Keratinocyte (primary cell): ENCODE measurements at regions not wholly inside any gene's neighbourhood (a gene's known extent, or its start where the extent isn't known, plus 50 kb on each side); places are given as distances from the start of the nearest gene placed in this dataset.

Source experiments
- DNase-seq: peaks from one replicate; pipeline ENCODE4 v3.0.0-alpha.2; 2011; ENCODE audit warnings: low read depth, missing footprints, low spot score
- FAIRE-seq: peaks from 2 replicates; lab custom pipeline; 2011; peaks lifted over from hg19 to GRCh38; lab: Jason Lieb, UNC
- H2AFZ ChIP-seq: 2 replicates; pipeline ENCODE4 v1.6.0; 2012; ENCODE audit warnings: low read length, control low read depth, inconsistent platforms; ENCODE audit not compliant: control insufficient read depth
- H3K27ac ChIP-seq: 2 replicates; pipeline ENCODE4 v1.5.1; 2011; ENCODE audit warnings: low read length; ENCODE audit not compliant: control insufficient read depth, insufficient read depth
- H3K27me3 ChIP-seq: 3 replicates; pipeline ENCODE4 v1.6.0; 2011; ENCODE audit warnings: low read length; ENCODE audit not compliant: control insufficient read depth, insufficient read depth; ENCODE audit errors: extremely low read depth
- H3K36me3 ChIP-seq, 2 experiments: 2 replicates in 1 of 2; 3 replicates in 1 of 2; pipeline ENCODE4 v1.5.1; 2011; ENCODE audit warnings: low read length in 2 of 2, mild to moderate bottlenecking in 1 of 2; ENCODE audit not compliant: control insufficient read depth in 2 of 2, insufficient read depth in 2 of 2; ENCODE audit errors: extremely low read depth in 1 of 2
- H3K4me1 ChIP-seq: 3 replicates; pipeline ENCODE4 v1.5.1; 2011; ENCODE audit warnings: low read length; ENCODE audit not compliant: control insufficient read depth, insufficient read depth; ENCODE audit errors: extremely low read depth
- H3K4me2 ChIP-seq: 3 replicates; pipeline ENCODE4 v1.6.0; 2011; ENCODE audit warnings: low read depth, low read length; ENCODE audit not compliant: control insufficient read depth, insufficient read depth; ENCODE audit errors: extremely low read depth
- H3K4me3 ChIP-seq, 3 experiments: fragments of 200-600 bp in 1 of 3; sonication (generic) in 1 of 3; 2 replicates in 2 of 3; 3 replicates in 1 of 3; pipeline ENCODE4 v1.5.1; 2011 to 2016; ENCODE audit warnings: low read length in 3 of 3, mild to moderate bottlenecking in 3 of 3, control low read depth in 2 of 3, inconsistent platforms in 1 of 3, low read depth in 1 of 3, mixed read lengths in 1 of 3, mixed run types in 1 of 3, moderate library complexity in 1 of 3; ENCODE audit not compliant: control insufficient read depth in 2 of 3, insufficient read depth in 2 of 3; ENCODE audit errors: extremely low read depth in 1 of 3
- H3K79me2 ChIP-seq: 2 replicates; pipeline ENCODE4 v1.6.0; 2012; ENCODE audit warnings: low read length; ENCODE audit not compliant: control insufficient read depth, insufficient read depth
- H3K9ac ChIP-seq: 3 replicates; pipeline ENCODE4 v1.6.0; 2011; ENCODE audit warnings: low read length; ENCODE audit not compliant: control insufficient read depth, insufficient read depth; ENCODE audit errors: extremely low read depth
- H3K9me1 ChIP-seq: 3 replicates; pipeline ENCODE4 v1.6.0; 2011; ENCODE audit warnings: low read length; ENCODE audit not compliant: control insufficient read depth, insufficient read depth; ENCODE audit errors: extremely low read depth
- H3K9me3 ChIP-seq: 2 replicates; pipeline ENCODE4 v1.5.1; 2012; ENCODE audit warnings: low read depth, low read length; ENCODE audit not compliant: control insufficient read depth
- H4K20me1 ChIP-seq: 3 replicates; pipeline ENCODE4 v1.6.0; 2011; ENCODE audit warnings: low read length; ENCODE audit not compliant: control insufficient read depth, insufficient read depth; ENCODE audit errors: extremely low read depth
- EZH2 ChIP-seq: IDR thresholded peaks from one replicate; pipeline ENCODE4 v1.6.1; 2012; ENCODE audit warnings: inconsistent platforms, mild to moderate bottlenecking, low read length, moderate library complexity
- dilution Hi-C: fragments of 300-500 bp; cut with MboI; formaldehyde crosslinking; loops from one replicate; pipeline ENCODE4 v1.7.0; 2020; ENCODE audit warnings: low sequenced_read_pairs; ENCODE audit not compliant: extremely low pct_ligation_motif_present
- TF ChIP-seq, protein P1 (sequence below), 3 experiments: IDR thresholded peaks in 1 of 3; conservative IDR thresholded peaks in 1 of 3; optimal IDR thresholded peaks in 1 of 3; 2 replicates in 2 of 3; 3 replicates in 1 of 3; pipeline versions ENCODE3 to v1.5.1; 2011; ENCODE audit warnings: low read length in 3 of 3, mild to moderate bottlenecking in 3 of 3, moderate library complexity in 2 of 3, control low read depth in 1 of 3, inconsistent platforms in 1 of 3; ENCODE audit not compliant: insufficient read depth in 2 of 3; ENCODE audit errors: extremely low read depth in 1 of 3

GRCh38 chr2:21999522-21999921 lies 875.8 kb downstream of the TDRD15 start:
- DNase-seq = no peak
- dilution Hi-C loops = no loop called here

DNA sequence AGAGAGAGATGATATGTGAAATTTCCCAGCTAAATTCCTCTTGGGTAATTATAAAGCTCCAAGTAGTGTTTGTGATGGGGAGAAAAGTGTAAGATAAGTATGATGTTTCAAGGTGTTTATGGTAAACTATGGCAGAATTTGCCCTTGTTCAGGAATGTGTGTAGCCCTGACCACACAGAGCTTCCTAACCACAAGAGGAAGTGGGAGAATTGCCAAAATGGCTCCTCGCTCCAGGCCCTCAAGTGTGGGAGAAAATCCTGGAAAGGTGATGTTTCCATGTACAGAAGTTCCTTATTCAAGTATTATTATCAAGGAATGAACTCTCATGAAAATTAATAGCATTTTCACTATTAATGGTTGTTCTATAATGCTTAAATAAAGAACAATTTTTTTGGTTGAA lies 878.3 kb downstream of the TDRD15 start:
- FAIRE-seq = no peak
- Histone ChIP-seq H3K4me1 (no peaks in the 10 kb centered on the region), H3K79me2 (no peaks in the 10 kb centered on the region)

More at GRCh38 chr2:21999522-21999921, 875.8 kb downstream of the TDRD15 start:
- H3K9ac ChIP-seq = no peak overlapping the region
- H3K27ac ChIP-seq = no peak overlapping the region
- H3K4me2 ChIP-seq = no peak overlapping the region
- no peaks in the 10 kb centered on the region for H4K20me1 ChIP-seq
- H3K36me3 ChIP-seq = no peaks in the 10 kb centered on the region
- no peaks in the 10 kb centered on the region for H3K27me3 ChIP-seq
- no peak for FAIRE-seq
- no peaks in the 10 kb centered on the region for H3K9me1 ChIP-seq
- H2AFZ ChIP-seq = no peak overlapping the region
- H3K4me3 ChIP-seq = no peak overlapping the region
- TF ChIP-seq EZH2 = no peak
- TF ChIP-seq, protein P1, sequence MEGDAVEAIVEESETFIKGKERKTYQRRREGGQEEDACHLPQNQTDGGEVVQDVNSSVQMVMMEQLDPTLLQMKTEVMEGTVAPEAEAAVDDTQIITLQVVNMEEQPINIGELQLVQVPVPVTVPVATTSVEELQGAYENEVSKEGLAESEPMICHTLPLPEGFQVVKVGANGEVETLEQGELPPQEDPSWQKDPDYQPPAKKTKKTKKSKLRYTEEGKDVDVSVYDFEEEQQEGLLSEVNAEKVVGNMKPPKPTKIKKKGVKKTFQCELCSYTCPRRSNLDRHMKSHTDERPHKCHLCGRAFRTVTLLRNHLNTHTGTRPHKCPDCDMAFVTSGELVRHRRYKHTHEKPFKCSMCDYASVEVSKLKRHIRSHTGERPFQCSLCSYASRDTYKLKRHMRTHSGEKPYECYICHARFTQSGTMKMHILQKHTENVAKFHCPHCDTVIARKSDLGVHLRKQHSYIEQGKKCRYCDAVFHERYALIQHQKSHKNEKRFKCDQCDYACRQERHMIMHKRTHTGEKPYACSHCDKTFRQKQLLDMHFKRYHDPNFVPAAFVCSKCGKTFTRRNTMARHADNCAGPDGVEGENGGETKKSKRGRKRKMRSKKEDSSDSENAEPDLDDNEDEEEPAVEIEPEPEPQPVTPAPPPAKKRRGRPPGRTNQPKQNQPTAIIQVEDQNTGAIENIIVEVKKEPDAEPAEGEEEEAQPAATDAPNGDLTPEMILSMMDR (optimal IDR thresholded peaks at IDR 0.05 in 1 of 3, IDR thresholded peaks at IDR 0.05 in 1 of 3, conservative IDR thresholded peaks at IDR 0.05 in 1 of 3; ENCODE audit: extremely low read depth in 1 of 3, insufficient read depth in 2 of 3, low read length in 3 of 3) = no peak
- no peaks in the 10 kb centered on the region for H3K79me2 ChIP-seq
- H3K9me3 ChIP-seq = no peaks in the 10 kb centered on the region
- H3K4me1 ChIP-seq = no peaks in the 10 kb centered on the region

More for the DNA sequence above, 878.3 kb downstream of the TDRD15 start:
- H3K9ac ChIP-seq = no peak overlapping the region
- H2AFZ ChIP-seq = no peak overlapping the region
- DNase-seq = no peak
- no peak overlapping the region for H3K4me2 ChIP-seq
- no peaks in the 10 kb centered on the region for H3K27me3 ChIP-seq
- H3K27ac ChIP-seq = no peak overlapping the region
- no peaks in the 10 kb centered on the region for H3K9me1 ChIP-seq
- H3K4me3 ChIP-seq = no peak overlapping the region
- dilution Hi-C loops = no loop called here
- H3K36me3 ChIP-seq = no peaks in the 10 kb centered on the region
- H4K20me1 ChIP-seq = no peaks in the 10 kb centered on the region
- TF ChIP-seq EZH2 = no peak
- TF ChIP-seq, protein P1 (optimal IDR thresholded peaks at IDR 0.05 in 1 of 3, IDR thresholded peaks at IDR 0.05 in 1 of 3, conservative IDR thresholded peaks at IDR 0.05 in 1 of 3; ENCODE audit: extremely low read depth in 1 of 3, insufficient read depth in 2 of 3, low read length in 3 of 3) = no peak
- no peaks in the 10 kb centered on the region for H3K9me3 ChIP-seq
